D721Med (cell line): ENCODE measurements at regions not wholly inside any gene's neighbourhood (a gene's known extent, or its start where the extent isn't known, plus 50 kb on each side); places are given as distances from the start of the nearest gene placed in this dataset.

Source experiments
- DNase-seq: peaks from one replicate; pipeline ENCODE4 v3.0.0; 2011; ENCODE audit warnings: low spot score; ENCODE audit not compliant: insufficient read length
- FAIRE-seq: peaks from 2 replicates; lab custom pipeline; 2011; peaks lifted over from hg19 to GRCh38; lab: Jason Lieb, UNC
- TF ChIP-seq, protein P1 (sequence below): IDR thresholded peaks from 2 replicates; pipeline ENCODE4 v1.5.1; 2012; ENCODE audit warnings: mild to moderate bottlenecking, control low read depth; ENCODE audit not compliant: insufficient read depth; ENCODE audit errors: missing control alignments

DNA sequence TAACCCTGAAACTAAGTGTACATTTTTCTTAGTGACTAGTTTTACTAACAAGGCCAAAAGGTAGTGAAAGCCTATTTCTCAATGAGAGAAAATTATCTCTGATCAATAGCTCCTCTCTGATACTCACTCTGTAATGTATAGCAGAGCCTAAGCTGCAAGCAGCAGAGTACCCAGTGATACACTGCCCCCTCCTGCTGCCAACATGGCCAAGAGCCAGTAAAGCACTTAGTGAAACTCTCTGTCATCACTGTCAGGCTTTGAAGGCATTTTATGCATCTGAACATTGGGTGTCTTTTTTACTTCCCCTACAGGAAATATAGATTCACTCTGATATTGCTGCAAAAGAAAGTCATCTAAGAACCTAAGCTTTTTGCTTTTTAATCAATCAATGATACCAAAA, 784.1 kb upstream of the CDH7 start:
- DNase-seq (no peak), FAIRE-seq (no peak)
- TF ChIP-seq, protein P1, sequence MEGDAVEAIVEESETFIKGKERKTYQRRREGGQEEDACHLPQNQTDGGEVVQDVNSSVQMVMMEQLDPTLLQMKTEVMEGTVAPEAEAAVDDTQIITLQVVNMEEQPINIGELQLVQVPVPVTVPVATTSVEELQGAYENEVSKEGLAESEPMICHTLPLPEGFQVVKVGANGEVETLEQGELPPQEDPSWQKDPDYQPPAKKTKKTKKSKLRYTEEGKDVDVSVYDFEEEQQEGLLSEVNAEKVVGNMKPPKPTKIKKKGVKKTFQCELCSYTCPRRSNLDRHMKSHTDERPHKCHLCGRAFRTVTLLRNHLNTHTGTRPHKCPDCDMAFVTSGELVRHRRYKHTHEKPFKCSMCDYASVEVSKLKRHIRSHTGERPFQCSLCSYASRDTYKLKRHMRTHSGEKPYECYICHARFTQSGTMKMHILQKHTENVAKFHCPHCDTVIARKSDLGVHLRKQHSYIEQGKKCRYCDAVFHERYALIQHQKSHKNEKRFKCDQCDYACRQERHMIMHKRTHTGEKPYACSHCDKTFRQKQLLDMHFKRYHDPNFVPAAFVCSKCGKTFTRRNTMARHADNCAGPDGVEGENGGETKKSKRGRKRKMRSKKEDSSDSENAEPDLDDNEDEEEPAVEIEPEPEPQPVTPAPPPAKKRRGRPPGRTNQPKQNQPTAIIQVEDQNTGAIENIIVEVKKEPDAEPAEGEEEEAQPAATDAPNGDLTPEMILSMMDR = peak; percentile 44

DNA sequence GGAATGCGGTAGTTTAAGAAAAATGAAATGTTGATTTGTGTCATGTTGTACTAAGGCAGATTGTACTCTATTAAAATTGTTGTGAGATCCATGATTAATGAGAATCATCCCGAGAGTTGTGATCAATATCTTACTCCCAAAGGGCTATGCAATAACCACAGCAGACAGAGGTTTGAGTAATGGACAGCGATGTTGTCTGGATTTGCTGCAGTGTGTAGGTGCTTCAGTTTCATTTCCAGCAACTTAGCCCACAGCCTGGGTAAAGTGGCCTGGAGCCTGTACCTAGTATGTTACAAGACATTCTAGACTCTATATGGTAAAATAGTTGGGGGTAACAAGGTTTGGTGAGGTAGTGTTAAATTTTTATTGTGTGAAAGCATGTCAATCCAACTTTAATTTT, 794.3 kb upstream of the CDH7 start:
- FAIRE-seq = no peak
- no peak for DNase-seq
- TF ChIP-seq, protein P1 = no peak

DNA sequence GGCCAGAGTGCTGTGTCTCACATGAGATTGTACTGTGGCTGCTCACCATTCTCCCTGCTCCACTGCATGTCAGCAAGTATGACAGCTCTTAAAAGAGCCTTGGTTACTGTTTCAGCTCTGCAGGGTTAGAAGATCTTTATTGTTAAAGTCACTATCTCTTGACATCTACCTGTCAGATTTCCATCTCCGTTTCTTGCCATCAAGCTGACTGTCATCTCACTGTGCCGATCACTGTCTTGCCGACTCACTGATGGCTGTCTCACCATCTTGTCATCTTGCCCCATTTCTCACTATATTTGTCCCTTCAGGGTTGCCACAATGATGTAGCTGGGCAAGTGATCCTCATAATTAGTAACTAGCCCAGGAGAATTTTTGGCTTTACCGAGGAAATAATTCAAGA, 800.9 kb upstream of the CDH7 start:
- FAIRE-seq (no peak), DNase-seq (no peak)
- TF ChIP-seq, protein P1 = no peak

DNA sequence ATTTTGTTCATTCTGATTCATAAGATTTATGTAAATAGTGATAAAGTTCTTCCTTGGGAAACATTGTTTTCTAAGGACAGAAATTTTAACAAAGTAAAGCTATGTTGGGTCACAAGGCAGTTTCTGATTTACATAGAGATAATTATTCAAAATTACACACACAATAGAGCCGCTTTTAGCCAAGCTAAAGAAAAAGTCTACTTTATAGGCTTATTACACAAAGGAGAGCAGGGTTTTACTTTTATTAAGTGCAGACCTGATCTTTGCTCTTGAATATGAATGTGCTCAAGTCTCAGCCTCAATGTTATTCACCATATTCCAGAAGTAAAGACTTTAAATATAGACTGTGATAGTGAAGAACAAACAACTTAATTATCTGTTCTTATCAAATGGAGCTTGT, 787.8 kb upstream of the LINC00305 start:
- TF ChIP-seq, protein P1 = no peak
- FAIRE-seq (peak; percentile 97), DNase-seq (no peak)

DNA sequence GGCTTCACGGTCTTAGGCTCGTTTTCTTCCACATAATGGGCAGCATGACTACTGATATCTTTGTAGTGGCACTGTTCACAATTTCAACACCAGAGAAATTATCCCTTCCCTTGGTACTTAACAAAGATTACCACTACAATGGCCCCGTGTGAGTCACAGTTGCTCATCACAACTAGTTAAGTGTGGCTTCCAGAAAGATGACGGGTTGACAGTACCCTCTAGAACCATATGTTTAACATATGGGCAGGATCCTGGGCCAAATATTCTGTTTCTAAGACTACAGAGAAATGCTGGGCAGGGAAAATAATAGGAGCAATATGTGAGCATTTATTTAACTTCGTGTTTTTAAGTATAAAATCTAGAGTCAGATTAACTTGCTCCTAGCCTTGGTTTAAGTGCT, 780.1 kb upstream of the LINC00305 start:
- TF ChIP-seq, protein P1 = no peak
- FAIRE-seq = no peak

DNA sequence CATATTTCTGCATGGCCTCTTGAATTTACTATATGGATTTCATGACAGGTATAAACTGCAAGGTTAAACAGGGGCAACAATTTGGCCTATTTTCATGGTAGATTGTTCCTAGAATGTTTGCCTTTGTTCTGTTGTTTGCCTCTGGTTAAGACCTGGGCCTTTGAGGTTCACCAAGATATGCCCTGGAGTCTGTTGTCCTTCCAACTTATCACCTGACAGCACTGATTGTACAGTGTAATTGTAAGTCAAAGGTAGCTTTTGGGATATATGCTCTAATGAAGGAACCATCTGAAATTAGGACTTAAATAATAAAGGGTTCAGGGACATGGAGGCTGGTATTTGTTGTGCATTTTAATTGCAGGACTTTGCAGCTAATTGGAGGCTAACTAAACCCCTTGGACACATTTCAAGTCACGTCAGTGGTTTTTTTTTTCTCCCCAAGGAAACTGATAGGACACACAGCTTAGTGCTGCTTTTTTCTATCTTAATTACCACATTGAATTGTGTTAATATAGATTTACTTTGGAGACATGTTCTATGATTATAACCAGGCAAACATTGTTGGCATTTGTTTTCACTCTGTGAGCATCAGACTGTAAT, 771.2 kb upstream of the LINC00305 start:
- TF ChIP-seq, protein P1 = no peak
- DNase-seq = no peak
- no peak for FAIRE-seq

More for the DNA sequence above, 780.1 kb upstream of the LINC00305 start:
- DNase-seq = no peak

DNA sequence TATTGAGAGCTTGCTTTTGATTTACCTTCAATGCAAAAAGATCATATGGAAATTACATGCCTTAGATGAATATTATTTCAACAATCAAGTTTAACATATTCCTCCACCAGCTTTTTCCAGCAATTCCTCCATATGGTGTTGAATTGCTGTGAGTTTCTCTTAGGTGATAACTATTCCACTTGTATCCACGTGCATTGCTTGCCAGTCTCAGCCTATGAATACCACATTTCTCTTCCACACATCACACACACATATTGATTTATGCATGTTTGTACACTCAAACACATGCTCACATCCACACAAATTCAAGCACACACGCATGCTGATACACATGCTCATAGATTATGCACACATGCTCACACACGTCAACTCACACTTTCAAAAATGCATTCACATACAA, 770.0 kb upstream of the LINC00305 start:
- TF ChIP-seq, protein P1 = no peak
- peak; percentile 98 for FAIRE-seq
- no peak for DNase-seq
